ENCODE measurements at regions not wholly inside any gene's neighbourhood (a gene's known extent, or its start where the extent isn't known, plus 50 kb on each side); places are given as distances from the start of the nearest gene placed in this dataset.
"Not testable (repeated sequence)": the region's sequence is repeated elsewhere in the genome, so short reads cannot be mapped to it uniquely, and the experiment has no call there.

- no peak overlapping the region for H3K27ac Mint-ChIP-seq
These were observed 459.7 kb upstream of the GALNTL6 start for GRCh38 chr4:171353535-171353934.

GRCh38 chr4:171348090-171348489, 465.1 kb upstream of the GALNTL6 start:
- intact Hi-C loops (cut with micrococcal nuclease) = no loop called here
- Mint-ChIP-seq H3K27ac (no peak overlapping the region), H3K4me3 (no peak overlapping the region), H3K9me3 (no peaks in the 10 kb centered on the region), H3K27me3 (ENCODE audit: insufficient read depth) (no peaks in the 10 kb centered on the region), H3K36me3 (ENCODE audit: low read depth) (no peaks in the 10 kb centered on the region), H3K4me1 (ENCODE audit: low read depth) (no peaks in the 10 kb centered on the region)
- no peak for DNase-seq (ENCODE audit: low spot score)

More at GRCh38 chr4:171353535-171353934, 459.7 kb upstream of the GALNTL6 start:
- Mint-ChIP-seq H3K4me3 (no peak overlapping the region), H3K9me3 (no peaks in the 10 kb centered on the region), H3K27me3 (ENCODE audit: insufficient read depth) (no peaks in the 10 kb centered on the region), H3K36me3 (ENCODE audit: low read depth) (no peaks in the 10 kb centered on the region), H3K4me1 (ENCODE audit: low read depth) (no peaks in the 10 kb centered on the region)
- DNase-seq (ENCODE audit: low spot score) = no peak
- intact Hi-C loops (cut with micrococcal nuclease) = no loop called here

GRCh38 chr4:171342646-171343045, 470.6 kb upstream of the GALNTL6 start:
- intact Hi-C loops (cut with micrococcal nuclease) = no loop called here

GRCh38 chr4:171340258-171340657, 472.9 kb upstream of the GALNTL6 start:
- Mint-ChIP-seq H3K36me3 (ENCODE audit: low read depth) (no peaks in the 10 kb centered on the region), H3K27me3 (ENCODE audit: insufficient read depth) (no peaks in the 10 kb centered on the region), H3K27ac (no peak overlapping the region), H3K4me3 (no peak overlapping the region), H3K9me3 (no peaks in the 10 kb centered on the region), H3K4me1 (ENCODE audit: low read depth) (no peaks in the 10 kb centered on the region)
- DNase-seq (ENCODE audit: low spot score) = no peak
- intact Hi-C loops (cut with micrococcal nuclease) = no loop called here

More at GRCh38 chr4:171342646-171343045, 470.6 kb upstream of the GALNTL6 start:
- Mint-ChIP-seq H3K4me3 (no peak overlapping the region), H3K36me3 (ENCODE audit: low read depth) (no peaks in the 10 kb centered on the region), H3K9me3 (no peaks in the 10 kb centered on the region), H3K4me1 (ENCODE audit: low read depth) (no peaks in the 10 kb centered on the region), H3K27ac (no peak overlapping the region), H3K27me3 (ENCODE audit: insufficient read depth) (no peaks in the 10 kb centered on the region)
- no peak for DNase-seq (ENCODE audit: low spot score)

- DNase-seq (ENCODE audit: low spot score) = no peak
- Mint-ChIP-seq H3K9me3 (no peaks in the 10 kb centered on the region), H3K4me1 (ENCODE audit: low read depth) (no peaks in the 10 kb centered on the region), H3K4me3 (no peak overlapping the region), H3K27me3 (ENCODE audit: insufficient read depth) (no peaks in the 10 kb centered on the region), H3K36me3 (ENCODE audit: low read depth) (no peaks in the 10 kb centered on the region), H3K27ac (no peak overlapping the region)
- intact Hi-C loops (cut with micrococcal nuclease) = no loop called here
These were observed 478.7 kb upstream of the GALNTL6 start for GRCh38 chr4:171334549-171334948.

DNA sequence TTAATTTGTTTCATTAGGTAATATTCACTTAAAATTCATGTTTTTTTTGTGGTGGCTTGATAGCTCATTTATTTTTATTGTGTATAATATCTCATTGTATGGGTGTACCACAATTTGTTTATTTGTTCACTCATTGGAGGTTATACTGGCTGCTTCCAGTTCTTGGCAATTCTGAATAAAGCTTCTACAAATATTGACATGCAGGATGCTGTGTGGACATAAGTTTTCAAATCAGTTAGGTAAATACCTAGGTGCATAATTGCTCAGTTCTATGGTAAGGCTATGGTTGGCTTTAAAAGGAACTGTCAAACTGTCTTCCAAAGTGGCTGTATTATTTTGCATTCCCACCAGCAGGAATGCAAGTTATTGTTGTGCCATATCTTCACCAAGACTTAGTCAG, 504.5 kb upstream of the GALNTL6 start:
- intact Hi-C loops (cut with micrococcal nuclease) = no loop called here
- H3K4me3 Mint-ChIP-seq = no peak overlapping the region

GRCh38 chr4:171298048-171298718, 515.0 kb upstream of the GALNTL6 start:
- DNase-seq (ENCODE audit: low spot score); H3K27me3 Mint-ChIP-seq (ENCODE audit: insufficient read depth); H3K36me3 Mint-ChIP-seq (ENCODE audit: low read depth); intact Hi-C loops (cut with micrococcal nuclease); H3K27ac Mint-ChIP-seq; H3K4me1 Mint-ChIP-seq (ENCODE audit: low read depth); H3K4me3 Mint-ChIP-seq: not testable (repeated sequence)
- H3K9me3 Mint-ChIP-seq = peaks cover 12% of the 10 kb centered on the region

More for the DNA sequence above, 504.5 kb upstream of the GALNTL6 start:
- H3K27me3 Mint-ChIP-seq (ENCODE audit: insufficient read depth) = no peaks in the 10 kb centered on the region
- H3K36me3 Mint-ChIP-seq (ENCODE audit: low read depth) = no peaks in the 10 kb centered on the region
- peaks cover 4% of the 10 kb centered on the region for H3K9me3 Mint-ChIP-seq
- H3K27ac Mint-ChIP-seq = no peak overlapping the region
- H3K4me1 Mint-ChIP-seq (ENCODE audit: low read depth) = no peaks in the 10 kb centered on the region
- no peak for DNase-seq (ENCODE audit: low spot score)

DNA sequence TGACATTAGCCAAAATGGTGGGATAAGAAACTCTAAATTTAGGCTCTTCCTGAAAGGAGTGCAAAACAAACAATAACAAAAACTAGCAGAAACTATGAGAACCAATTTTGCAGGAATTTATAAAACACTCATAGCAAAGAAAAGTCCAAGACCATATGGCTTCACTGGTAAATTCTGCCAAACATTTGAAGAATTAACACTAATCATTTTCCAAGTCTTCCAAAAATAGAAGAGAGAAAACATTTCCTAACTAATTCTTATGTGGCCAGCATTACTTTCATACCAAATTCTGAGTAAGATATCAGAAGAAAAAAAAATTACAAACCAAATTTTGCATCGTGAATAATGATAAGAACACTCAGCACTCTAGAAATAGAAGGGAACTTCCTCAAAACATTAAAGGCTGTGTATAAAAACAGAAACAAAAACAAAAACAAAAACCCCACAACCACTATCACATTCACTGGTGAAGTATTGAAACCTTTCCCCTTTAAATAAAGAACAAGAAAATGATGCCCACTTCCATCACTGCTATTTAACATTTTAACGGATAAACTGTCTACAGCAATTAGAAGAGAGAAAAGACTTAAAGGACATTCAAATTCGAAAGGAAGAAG, 524.3 kb upstream of the GALNTL6 start:
- peaks cover 4% of the 10 kb centered on the region for H3K9me3 Mint-ChIP-seq
- no peaks in the 10 kb centered on the region for H3K36me3 Mint-ChIP-seq (ENCODE audit: low read depth)
- H3K27ac Mint-ChIP-seq = no peak overlapping the region
- DNase-seq (ENCODE audit: low spot score) = no peak
- intact Hi-C loops (cut with micrococcal nuclease) = no loop called here
- no peaks in the 10 kb centered on the region for H3K4me1 Mint-ChIP-seq (ENCODE audit: low read depth)
- H3K4me3 Mint-ChIP-seq = no peak overlapping the region
- no peaks in the 10 kb centered on the region for H3K27me3 Mint-ChIP-seq (ENCODE audit: insufficient read depth)

DNA sequence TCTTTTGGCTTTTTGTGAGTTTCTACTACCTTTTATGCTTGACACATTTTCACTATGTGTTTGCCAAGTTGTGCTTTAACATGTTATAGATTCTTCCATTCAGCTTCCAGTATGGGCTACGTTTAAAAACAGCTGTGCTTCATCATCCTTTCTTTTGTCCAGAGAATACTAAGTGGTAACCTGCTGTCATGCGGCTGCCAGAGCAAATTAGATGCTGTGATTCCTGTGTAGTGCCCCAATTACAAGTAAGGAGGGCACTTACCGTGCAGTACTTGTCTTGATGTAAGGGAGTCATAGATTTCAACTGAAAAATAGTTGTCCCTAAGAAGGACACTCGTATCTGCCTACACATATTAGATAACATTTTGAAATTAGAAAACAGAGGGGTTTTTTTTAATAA, 531.8 kb upstream of the GALNTL6 start:
- Mint-ChIP-seq H3K27me3 (ENCODE audit: insufficient read depth) (no peaks in the 10 kb centered on the region), H3K4me1 (ENCODE audit: low read depth) (no peaks in the 10 kb centered on the region), H3K9me3 (no peaks in the 10 kb centered on the region), H3K36me3 (ENCODE audit: low read depth) (no peaks in the 10 kb centered on the region), H3K27ac (no peak overlapping the region), H3K4me3 (no peak overlapping the region)
- intact Hi-C loops (cut with micrococcal nuclease) = no loop called here
- no peak for DNase-seq (ENCODE audit: low spot score)

DNA sequence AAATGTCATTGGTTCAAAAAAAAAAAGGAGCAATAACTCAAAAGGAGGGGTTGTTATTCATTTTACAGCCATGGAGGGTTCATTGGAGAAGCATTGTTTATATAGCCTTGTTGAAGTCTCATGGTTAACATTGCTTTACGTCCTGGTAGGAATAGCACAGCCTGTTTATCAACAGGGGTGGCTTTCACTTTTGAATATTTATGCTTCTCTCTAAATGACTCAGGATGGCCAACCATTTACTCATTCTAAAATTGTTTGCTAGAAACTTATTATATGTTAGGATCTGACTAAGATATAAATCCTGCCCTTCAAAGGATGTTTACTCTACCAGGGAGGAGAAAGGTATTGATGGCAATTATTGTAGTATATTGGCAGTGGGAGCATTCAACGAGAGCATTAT, 534.1 kb upstream of the GALNTL6 start:
- H3K36me3 Mint-ChIP-seq (ENCODE audit: low read depth) = no peaks in the 10 kb centered on the region
- no peak overlapping the region for H3K27ac Mint-ChIP-seq
- DNase-seq (ENCODE audit: low spot score) = no peak
- H3K4me3 Mint-ChIP-seq = no peak overlapping the region
- no peaks in the 10 kb centered on the region for H3K4me1 Mint-ChIP-seq (ENCODE audit: low read depth)
- H3K27me3 Mint-ChIP-seq (ENCODE audit: insufficient read depth) = no peaks in the 10 kb centered on the region
- H3K9me3 Mint-ChIP-seq = no peaks in the 10 kb centered on the region
- intact Hi-C loops (cut with micrococcal nuclease) = no loop called here

- H3K9me3 Mint-ChIP-seq = no peaks in the 10 kb centered on the region
- H3K27ac Mint-ChIP-seq = no peak overlapping the region
- intact Hi-C loops (cut with micrococcal nuclease) = no loop called here
- H3K36me3 Mint-ChIP-seq (ENCODE audit: low read depth) = no peaks in the 10 kb centered on the region
- no peaks in the 10 kb centered on the region for H3K27me3 Mint-ChIP-seq (ENCODE audit: insufficient read depth)
- H3K4me3 Mint-ChIP-seq = no peak overlapping the region
- DNase-seq (ENCODE audit: low spot score) = no peak
- no peaks in the 10 kb centered on the region for H3K4me1 Mint-ChIP-seq (ENCODE audit: low read depth)
These were observed 546.5 kb upstream of the GALNTL6 start for GRCh38 chr4:171266671-171267070.

DNA sequence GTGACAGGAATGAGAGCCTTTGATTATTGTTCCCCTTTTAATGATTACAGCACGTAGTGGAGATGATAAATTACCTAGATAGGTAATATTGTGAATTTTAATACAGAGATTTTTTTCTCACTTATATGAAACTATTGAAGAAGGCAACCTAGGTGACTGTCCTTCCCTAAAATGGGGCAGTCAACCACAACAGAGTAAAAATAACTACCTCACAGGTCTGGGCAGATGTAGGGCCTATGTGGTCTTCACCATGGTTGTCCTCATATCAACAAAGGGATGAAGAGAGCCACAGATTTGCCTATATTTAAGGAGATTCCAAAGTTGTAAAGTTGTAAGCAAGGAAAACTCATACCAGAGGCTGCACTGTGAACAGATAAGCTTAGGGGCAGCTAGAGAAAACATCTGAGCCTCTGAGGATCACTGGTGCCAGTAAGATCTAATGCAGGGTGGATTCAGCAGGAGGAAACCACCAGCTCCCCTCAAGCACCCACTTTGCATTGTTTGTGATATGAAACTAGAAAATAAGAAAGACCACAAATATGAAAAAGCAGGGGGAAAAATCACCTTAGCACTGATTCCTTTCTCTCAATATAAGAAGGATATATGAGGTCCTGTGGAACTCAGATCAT, 547.9 kb upstream of the GALNTL6 start:
- no peak overlapping the region for H3K4me3 Mint-ChIP-seq
- H3K4me1 Mint-ChIP-seq (ENCODE audit: low read depth) = no peaks in the 10 kb centered on the region
- H3K27me3 Mint-ChIP-seq (ENCODE audit: insufficient read depth) = no peaks in the 10 kb centered on the region
- H3K36me3 Mint-ChIP-seq (ENCODE audit: low read depth) = no peaks in the 10 kb centered on the region
- no peak overlapping the region for H3K27ac Mint-ChIP-seq
- no peaks in the 10 kb centered on the region for H3K9me3 Mint-ChIP-seq
- no peak for DNase-seq (ENCODE audit: low spot score)
- intact Hi-C loops (cut with micrococcal nuclease) = no loop called here

DNA sequence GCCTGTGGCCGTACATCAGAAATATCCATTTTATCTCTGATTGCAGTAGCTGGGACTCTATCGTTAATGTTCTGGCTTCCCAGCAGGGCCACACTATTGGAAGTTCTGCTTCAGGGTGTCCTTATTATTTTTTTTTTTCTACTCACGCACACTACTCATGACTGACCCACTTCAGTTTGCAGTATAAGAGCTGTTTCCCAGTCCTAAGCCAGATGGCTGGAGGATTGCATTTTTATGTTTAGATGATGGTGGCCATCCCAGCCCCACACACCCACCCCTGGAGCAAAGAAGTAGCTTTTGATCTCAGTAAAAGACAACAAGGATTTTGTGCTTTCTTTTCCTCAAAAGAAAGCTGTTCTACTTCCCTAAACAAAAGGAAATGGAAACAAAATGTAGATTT, 557.0 kb upstream of the GALNTL6 start:
- H3K36me3 Mint-ChIP-seq (ENCODE audit: low read depth) = no peaks in the 10 kb centered on the region
- H3K27me3 Mint-ChIP-seq (ENCODE audit: insufficient read depth) = no peaks in the 10 kb centered on the region
- H3K4me3 Mint-ChIP-seq = no peak overlapping the region
- no peak overlapping the region for H3K27ac Mint-ChIP-seq
- H3K9me3 Mint-ChIP-seq = no peaks in the 10 kb centered on the region
- no peaks in the 10 kb centered on the region for H3K4me1 Mint-ChIP-seq (ENCODE audit: low read depth)
- intact Hi-C loops (cut with micrococcal nuclease) = no loop called here
- DNase-seq (ENCODE audit: low spot score) = no peak

All from activated T-helper 1 cell treated with anti-CD3 and anti-CD28 coated beads, Interleukin-12 subunit alpha, Interleukin-12 subunit beta, Interleukin-2, Interleukin-4 antibody, amounts not matched to agents 30 ng/mL and 10 ng/mL and 1 ng/mL, durations not matched to agents 14 hours and 24 hours and 36 hours (primary cell).